SIG-M5 (cell line): ENCODE measurements at regions not wholly inside any gene's neighbourhood (a gene's known extent, or its start where the extent isn't known, plus 50 kb on each side); places are given as distances from the start of the nearest gene placed in this dataset.
"Not testable (repeated sequence)": the region's sequence is repeated elsewhere in the genome, so short reads cannot be mapped to it uniquely, and the experiment has no call there.

Experiments
- DNase-seq: peaks from one replicate; lab custom pipeline; 2025; lab: John Stamatoyannopoulos, UW

- no peak for DNase-seq
Measured at GRCh38 chr14:82587226-82587625, 1053.6 kb upstream of the SEL1L start.

GRCh38 chr14:82595466-82595865 is 1061.8 kb upstream of the SEL1L start:
- DNase-seq, result no peak

- no peak for DNase-seq
Measured at GRCh38 chr14:82602794-82603193, 1069.1 kb upstream of the SEL1L start.

GRCh38 chr14:82604819-82605218 is 1071.2 kb upstream of the SEL1L start:
- DNase-seq, result no peak

- no peak for DNase-seq
Measured at GRCh38 chr14:82621881-82622450, 1088.3 kb upstream of the SEL1L start.

GRCh38 chr14:82626156-82627066 is 1092.8 kb upstream of the SEL1L start:
- DNase-seq, result no peak

GRCh38 chr14:82635915-82636314 is 1102.3 kb upstream of the SEL1L start:
- DNase-seq, result no peak

- DNase-seq, result no peak
Measured at GRCh38 chr14:82636426-82636825, 1102.8 kb upstream of the SEL1L start.

GRCh38 chr14:82641050-82641540 is 1107.4 kb upstream of the SEL1L start:
- no peak for DNase-seq

- DNase-seq, result no peak
Measured at GRCh38 chr14:82642425-82642824, 1108.8 kb upstream of the SEL1L start.

- no peak for DNase-seq
Measured at GRCh38 chr14:82647088-82647810, 1113.6 kb upstream of the SEL1L start.

GRCh38 chr14:82655770-82656169 is 1122.1 kb upstream of the SEL1L start:
- DNase-seq, result no peak

- no peak for DNase-seq
Measured at GRCh38 chr14:82657186-82657675, 1123.6 kb upstream of the SEL1L start.

- no peak for DNase-seq
Measured at GRCh38 chr14:82661258-82661657, 1127.6 kb upstream of the SEL1L start.

GRCh38 chr14:82667006-82667405 is 1133.4 kb upstream of the SEL1L start:
- no peak for DNase-seq

- DNase-seq, result no peak
Measured at GRCh38 chr14:82667501-82667900, 1133.8 kb upstream of the SEL1L start.

GRCh38 chr14:82676403-82676802 is 1142.8 kb upstream of the SEL1L start:
- DNase-seq, result no peak

GRCh38 chr14:82689948-82690347 is 1156.3 kb upstream of the SEL1L start:
- no peak for DNase-seq

GRCh38 chr14:82691191-82691590 is 1157.5 kb upstream of the SEL1L start:
- DNase-seq, result not testable (repeated sequence)

GRCh38 chr14:82694820-82695219 is 1161.2 kb upstream of the SEL1L start:
- no peak for DNase-seq

- no peak for DNase-seq
Measured at GRCh38 chr14:82704218-82704617, 1170.6 kb upstream of the SEL1L start.

GRCh38 chr14:82710267-82710841 is 1176.7 kb upstream of the SEL1L start:
- no peak for DNase-seq
